GDM1 (cell line): ENCODE measurements at regions not wholly inside any gene's neighbourhood (a gene's known extent, or its start where the extent isn't known, plus 50 kb on each side); places are given as distances from the start of the nearest gene placed in this dataset.

ENCODE experiments used
- DNase-seq: peaks from one replicate; lab custom pipeline; 2025; lab: John Stamatoyannopoulos, UW

GRCh38 chr1:118246646-118247045 is 61.6 kb upstream of the SPAG17 start:
- DNase-seq, result no peak

- no peak for DNase-seq
Measured at GRCh38 chr1:118244194-118244593, 59.2 kb upstream of the SPAG17 start.

- no peak for DNase-seq
Measured at GRCh38 chr1:118243269-118243668, 58.2 kb upstream of the SPAG17 start.
